Stimulated activated CD8-positive, alpha-beta memory T cell treated with anti-CD3 and anti-CD28 coated beads, Interleukin-2, amount 100 ng/mL, for 1 hour (primary cell): ENCODE measurements at regions not wholly inside any gene's neighbourhood (a gene's known extent, or its start where the extent isn't known, plus 50 kb on each side); places are given as distances from the start of the nearest gene placed in this dataset.
"Not testable (repeated sequence)": the region's sequence is repeated elsewhere in the genome, so short reads cannot be mapped to it uniquely, and the experiment has no call there.

Source experiments
- DNase-seq, 2 donors: peaks; one replicate each; pipeline ENCODE4 v3.0.0-alpha.2; 2020; ENCODE audit warnings: low read depth in 2 of 2

DNA sequence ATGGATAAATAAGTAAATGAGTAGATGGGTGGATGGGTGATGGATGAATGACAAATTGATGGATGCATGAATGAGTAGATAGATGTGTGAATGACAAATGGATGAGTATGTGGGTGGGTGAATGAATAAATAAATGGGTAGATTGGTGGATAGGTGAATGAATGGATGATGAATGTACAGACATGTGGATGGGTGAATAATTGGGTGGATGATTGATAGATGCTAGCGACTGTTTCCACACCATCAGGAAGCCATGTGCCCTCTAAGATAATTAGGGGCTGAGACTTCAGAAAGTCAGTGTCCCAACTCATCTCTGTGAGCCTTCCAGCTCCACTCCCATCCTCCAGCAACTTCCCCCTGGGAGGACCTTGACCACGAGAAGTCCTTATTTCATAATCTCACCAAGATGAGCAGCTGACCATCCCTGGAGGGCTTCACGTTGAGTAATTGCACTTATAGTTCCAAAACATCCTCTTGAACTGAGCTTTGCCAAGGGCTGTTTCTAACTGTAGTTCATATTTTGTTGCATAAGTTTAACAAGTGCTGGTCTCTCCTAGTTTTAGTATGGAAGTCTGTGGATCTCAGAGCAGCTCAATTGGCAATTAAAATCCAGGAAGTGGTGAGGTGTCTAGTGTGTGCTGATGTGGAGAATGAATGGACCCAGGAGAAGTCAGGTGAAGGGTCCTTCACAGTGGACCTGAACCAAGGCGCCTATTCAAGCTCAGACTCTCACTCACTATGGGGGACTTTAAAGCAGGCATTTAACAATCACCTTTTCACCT lies 295.7 kb downstream of the ADGRD1 start:
- DNase-seq = no peak

DNA sequence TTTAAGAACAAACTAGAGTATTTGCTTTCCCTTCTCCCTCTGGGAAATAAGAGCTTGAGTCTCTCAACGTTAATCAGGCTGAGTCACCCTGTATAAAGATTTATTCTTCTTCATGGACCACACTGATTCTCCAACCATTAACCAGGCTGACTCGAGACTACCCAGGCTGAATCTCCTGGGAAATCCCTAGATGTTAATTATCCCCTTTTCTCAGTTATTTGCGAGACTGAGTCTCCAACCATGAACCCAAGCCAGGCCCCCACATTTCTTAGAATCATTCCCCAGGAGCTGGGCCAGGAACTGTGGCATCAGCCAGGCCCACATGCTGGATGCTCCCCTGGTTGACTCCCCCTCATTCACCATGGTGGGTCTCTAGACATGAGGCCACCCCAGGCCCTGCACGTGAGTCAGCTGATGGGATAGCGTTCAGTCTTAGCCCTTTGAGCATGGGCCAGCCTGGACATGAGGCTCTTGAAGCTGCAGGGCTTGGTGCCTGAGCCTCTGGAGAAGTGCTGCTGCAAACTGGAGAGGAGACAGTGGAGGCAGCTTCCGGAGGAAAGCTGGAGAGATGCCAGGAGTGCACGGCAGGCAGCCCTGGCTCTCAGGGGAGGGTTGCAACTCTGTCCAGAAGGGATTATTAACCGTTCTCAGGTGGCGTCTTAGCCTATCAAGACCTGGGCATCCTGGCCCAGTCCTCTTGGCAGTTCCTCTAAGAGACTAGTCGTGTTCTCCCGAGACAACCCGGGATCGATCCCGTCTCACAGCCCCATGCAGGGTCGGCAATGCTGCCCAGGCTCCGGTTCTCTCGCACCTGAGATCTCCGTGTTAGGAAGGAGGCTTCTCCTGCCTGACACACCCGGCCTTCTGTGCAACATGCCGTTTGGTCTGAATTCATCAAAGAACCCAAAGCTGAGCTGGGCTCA lies 296.6 kb downstream of the ADGRD1 start:
- DNase-seq = no peak

- no peak for DNase-seq
These were observed 297.2 kb downstream of the ADGRD1 start for GRCh38 chr12:131250951-131251315.

DNA sequence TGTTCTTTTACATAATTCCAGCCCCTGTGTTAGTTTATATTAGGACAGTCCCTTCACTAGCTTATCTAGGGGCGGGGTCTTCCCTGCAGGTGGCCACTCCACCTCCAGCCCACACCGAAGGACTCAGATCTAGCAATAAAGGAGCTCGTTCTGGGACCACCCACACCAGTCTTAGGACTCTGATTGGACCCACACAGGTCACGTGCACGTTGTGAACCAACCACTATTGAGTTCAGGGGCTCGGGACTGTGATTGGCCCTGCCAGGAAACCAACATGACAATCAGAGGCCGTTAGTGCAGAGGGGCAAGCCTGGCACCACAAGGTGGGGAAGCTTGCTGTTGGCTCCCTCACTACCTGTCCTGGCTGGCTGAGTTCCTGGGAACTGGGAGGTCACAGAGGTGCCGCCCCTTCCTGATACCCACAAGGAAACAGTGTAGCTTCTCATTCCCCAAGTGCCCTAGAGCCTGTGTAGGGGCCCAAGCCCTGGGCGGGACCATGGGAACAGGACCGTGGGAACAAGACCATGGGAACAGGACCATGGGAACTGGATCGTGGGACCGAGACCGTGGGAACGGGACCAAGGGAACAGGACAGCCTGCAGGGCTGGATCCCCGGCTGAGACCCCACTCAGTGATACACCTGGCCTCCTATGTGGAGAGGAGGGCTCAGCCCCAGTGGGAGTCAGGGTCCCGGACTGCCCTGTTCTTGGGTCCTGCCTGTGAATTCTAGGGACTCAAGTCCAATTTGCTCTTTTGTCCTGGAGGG lies 297.8 kb downstream of the ADGRD1 start:
- no peak for DNase-seq

- DNase-seq = no peak
These were observed 299.8 kb downstream of the ADGRD1 start for GRCh38 chr12:131253376-131254026.

- no peak for DNase-seq
These were observed 300.7 kb downstream of the ADGRD1 start for GRCh38 chr12:131254374-131254773.

- DNase-seq = no peak
These were observed 304.7 kb downstream of the ADGRD1 start for GRCh38 chr12:131258398-131258797.

DNA sequence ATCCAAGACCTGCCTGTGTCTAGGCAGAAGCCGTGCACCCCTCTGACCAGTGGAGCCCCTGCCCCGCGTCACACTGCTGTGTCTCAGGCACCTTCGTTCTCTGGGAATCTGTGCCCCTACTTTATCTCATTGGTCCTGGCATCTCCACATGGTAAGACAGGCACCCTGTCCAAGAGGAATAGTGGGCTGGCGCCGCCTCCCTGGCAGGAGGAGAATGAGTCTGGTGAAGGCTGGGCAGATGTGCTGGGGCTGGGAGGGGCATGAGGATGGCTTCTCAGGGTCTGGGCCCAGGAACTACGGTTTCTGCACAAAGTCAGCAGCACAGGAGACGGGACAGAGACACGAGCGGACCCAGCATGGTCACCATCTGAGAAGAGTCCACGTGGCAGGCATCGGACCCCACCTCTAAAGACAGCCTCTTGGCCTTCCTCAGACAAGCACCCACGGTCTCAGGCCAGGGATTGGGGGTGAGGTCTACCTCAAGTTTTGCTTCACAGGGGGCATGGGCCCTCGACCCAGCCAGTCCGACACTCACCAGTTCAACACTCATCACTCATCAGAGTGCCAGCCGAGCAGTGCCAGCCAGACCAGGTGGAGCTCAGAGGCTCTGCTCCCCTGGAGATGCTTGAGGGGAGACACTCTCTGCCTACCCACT lies 306.7 kb downstream of the ADGRD1 start:
- DNase-seq = no peak

- DNase-seq = no peak
These were observed 307.2 kb downstream of the ADGRD1 start for GRCh38 chr12:131260954-131261353.

GRCh38 chr12:131261906-131262305 lies 308.2 kb downstream of the ADGRD1 start:
- no peak for DNase-seq

GRCh38 chr12:131263626-131264025 lies 309.9 kb downstream of the ADGRD1 start:
- no peak for DNase-seq

- no peak for DNase-seq
These were observed 310.9 kb downstream of the ADGRD1 start for GRCh38 chr12:131264635-131265034.

GRCh38 chr12:131266591-131267467 lies 313.1 kb downstream of the ADGRD1 start:
- no peak for DNase-seq

GRCh38 chr12:131267576-131267975 lies 313.9 kb downstream of the ADGRD1 start:
- no peak for DNase-seq

GRCh38 chr12:131268123-131268522 lies 314.4 kb downstream of the ADGRD1 start:
- not testable (repeated sequence) for DNase-seq

GRCh38 chr12:131268571-131268970 lies 314.9 kb downstream of the ADGRD1 start:
- DNase-seq = not testable (repeated sequence)

- no peak for DNase-seq
These were observed 315.8 kb downstream of the ADGRD1 start for GRCh38 chr12:131269551-131269950.

DNA sequence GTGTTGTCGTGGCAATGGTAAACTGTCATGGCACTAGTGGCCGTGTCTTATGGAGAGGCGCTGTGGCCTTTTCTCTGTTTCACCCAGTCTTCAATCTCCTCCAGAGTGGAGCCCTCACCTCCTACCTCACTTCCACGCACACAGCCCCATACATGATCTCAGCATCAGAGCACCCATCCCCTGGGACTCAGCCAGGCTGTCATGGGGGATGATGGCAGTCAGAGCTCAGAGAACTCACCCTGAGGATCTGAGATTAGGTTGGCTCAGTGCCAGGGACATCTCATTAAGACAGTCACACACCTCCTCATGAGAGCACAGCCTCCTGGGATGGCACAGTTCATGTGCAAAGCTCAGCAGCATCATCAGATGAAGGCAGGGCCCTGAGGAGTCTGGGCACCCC lies 316.3 kb downstream of the ADGRD1 start:
- not testable (repeated sequence) for DNase-seq

DNA sequence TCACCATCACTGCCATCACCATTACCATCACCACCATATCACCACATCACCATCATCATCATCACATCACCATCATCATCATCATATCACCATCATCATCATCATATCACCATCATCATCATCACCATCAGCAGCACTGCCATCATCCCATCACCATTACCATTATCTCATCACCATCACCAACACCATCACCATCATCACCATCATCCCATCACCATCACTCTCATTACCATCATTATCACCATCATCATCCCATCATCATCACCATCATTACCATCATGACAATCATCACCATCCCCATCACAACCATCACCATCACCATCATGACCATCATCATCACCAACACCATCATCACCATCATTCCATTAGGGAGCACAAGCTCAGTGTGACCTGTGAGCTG lies 318.0 kb downstream of the ADGRD1 start:
- no peak for DNase-seq

- DNase-seq = not testable (repeated sequence)
These were observed 318.6 kb downstream of the ADGRD1 start for GRCh38 chr12:131272283-131272814.
